GM21723 (cell line): ENCODE measurements at regions not wholly inside any gene's neighbourhood (a gene's known extent, or its start where the extent isn't known, plus 50 kb on each side); places are given as distances from the start of the nearest gene placed in this dataset.

Experiments used
- ATAC-seq: cut with Tn5 transposase; IDR thresholded peaks from one replicate; pipeline ENCODE4 v1.9.1; 2021; ENCODE audit warnings: mild to moderate bottlenecking, moderate library complexity; ENCODE audit not compliant: unreplicated experiment

GRCh38 chr20:41889126-41889843 lies 271.1 kb upstream of the CHD6 start:
- no peak for ATAC-seq

- no peak for ATAC-seq
Observed at GRCh38 chr20:41888434-41888833, 270.3 kb upstream of the CHD6 start.

DNA sequence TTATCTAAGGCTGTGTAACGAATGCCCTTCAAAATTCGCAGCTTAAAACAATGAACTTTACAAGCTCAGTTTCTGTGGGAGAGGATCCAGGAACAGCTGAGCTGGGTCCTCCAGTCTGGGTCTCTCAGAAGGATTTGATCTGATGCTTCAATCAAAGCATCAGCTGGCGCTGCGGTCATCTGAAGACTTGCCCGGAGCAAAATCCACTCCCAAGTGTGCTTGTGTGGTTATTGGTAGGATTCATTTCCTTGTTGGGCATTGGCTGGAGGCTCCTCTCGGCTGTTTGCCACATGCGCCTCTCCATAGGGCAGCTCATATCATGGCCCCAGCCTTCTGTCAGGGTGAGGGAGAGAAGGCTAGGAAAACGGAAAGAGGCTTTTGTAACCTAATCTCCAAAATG lies 269.3 kb upstream of the CHD6 start:
- no peak for ATAC-seq

GRCh38 chr20:41881466-41882046 lies 263.4 kb upstream of the CHD6 start:
- ATAC-seq: no peak

DNA sequence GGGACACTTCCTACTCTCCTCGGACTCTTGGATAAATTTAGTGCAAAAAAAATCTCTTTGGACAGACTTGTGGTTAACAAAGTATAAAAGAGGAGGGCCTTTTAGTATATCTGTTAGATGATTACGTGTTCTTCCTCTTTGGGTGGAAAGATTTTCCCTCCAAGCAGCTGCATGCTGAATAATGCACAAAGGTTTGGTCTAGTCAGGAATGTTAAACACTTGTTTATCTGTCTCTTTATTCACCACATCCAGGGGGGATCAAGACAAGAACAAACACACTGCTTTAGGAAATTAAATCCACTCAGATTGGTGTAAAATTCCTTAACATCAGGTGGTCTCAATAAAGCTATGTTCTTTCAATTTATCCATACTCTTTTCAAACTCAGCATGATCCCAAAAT lies 260.9 kb upstream of the CHD6 start:
- ATAC-seq: no peak

GRCh38 chr20:41877911-41878310 lies 259.7 kb upstream of the CHD6 start:
- no peak for ATAC-seq

- ATAC-seq: no peak
Observed at GRCh38 chr20:41874658-41875057, 256.5 kb upstream of the CHD6 start.

DNA sequence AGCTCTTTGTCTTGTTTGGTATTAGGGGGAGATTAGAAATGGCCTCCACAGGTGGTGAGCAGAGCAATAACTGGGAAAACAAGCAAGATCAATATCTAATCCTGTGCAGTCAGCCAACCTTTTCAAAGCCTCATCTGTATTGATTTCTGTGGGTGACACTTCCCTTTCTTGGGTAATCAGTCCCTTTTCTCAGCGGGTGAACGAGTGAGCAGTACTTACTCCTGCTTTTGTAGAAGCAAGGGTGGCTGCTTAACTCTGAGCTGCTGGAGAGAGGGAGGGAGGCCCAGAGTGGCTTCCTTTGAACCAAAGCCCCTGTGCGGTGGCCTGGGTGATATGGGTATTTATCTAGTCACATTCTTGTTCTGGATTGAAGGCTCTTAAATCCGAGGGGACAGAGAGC lies 254.8 kb upstream of the CHD6 start:
- ATAC-seq: no peak

DNA sequence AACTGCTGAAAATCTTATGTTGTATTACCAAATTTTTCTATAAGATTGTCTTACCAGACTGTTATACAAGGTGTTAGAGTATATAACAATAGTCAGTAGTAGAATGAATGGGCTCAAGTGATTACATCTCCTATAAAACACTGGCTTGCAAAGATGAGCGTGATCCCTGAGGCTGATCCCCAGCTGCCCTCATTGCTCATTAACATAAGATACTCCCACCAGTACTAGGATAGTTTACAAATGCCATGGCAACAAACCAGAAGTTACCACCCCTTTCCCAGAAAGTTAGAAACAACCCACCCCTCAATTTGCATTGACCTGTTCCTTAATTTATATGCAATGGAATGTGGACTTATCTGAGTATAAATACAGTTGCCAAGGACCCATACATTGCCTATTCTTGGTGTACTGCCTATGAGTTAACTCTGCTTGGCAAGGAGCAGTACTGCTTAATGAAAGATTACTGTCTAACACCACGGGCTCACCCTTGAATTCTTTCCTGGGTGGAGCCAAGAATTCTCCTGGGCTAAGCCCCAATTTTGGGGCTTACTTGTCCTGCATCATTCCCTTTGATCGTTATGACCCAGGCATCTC lies 252.8 kb upstream of the CHD6 start:
- ATAC-seq: no peak

GRCh38 chr20:41869261-41869660 lies 251.1 kb upstream of the CHD6 start:
- no peak for ATAC-seq

- ATAC-seq: no peak
Observed at GRCh38 chr20:41865938-41866337, 247.8 kb upstream of the CHD6 start.

DNA sequence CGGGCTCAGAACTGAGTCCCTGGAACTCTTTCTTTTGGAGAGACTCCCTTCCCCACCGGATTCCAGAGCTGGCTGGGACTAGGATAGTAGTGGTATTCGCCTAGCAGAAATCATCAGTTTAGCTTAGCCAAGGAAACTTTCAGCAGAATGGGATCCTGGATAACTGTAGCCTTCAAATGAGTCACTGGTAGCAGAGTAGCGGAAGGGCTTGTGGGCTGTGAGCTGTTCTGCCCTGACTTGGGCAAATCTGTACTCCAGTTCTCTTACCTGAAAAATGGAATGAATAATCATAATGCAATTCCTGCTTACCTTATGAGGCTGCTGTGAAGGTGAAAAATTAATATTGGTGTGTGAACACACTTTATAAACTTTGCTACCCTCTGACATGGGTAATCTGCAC lies 244.3 kb upstream of the CHD6 start:
- ATAC-seq: no peak

- no peak for ATAC-seq
Observed at GRCh38 chr20:41861772-41862422, 243.7 kb upstream of the CHD6 start.

GRCh38 chr20:41854765-41855164 lies 236.6 kb upstream of the CHD6 start:
- no peak for ATAC-seq

DNA sequence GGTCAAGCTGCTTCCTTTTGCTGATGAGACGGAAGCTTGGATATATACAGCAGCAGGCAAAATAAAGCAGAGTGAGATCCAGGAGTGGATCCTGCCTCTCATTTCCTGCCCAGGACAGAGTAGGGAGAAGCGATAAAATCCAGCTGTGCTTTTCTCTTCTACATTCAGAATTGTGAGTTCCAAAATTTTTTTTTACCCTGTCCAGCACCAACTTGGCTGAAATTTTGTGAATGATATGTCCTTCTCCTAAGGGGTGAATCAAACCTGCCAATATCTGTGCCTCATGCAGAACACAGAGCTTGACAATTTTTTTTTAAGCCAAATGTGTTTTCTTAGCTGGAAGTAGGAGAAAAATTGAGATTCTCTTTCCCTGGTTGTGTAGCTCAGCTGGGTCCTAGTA lies 235.6 kb upstream of the CHD6 start:
- ATAC-seq: no peak

- no peak for ATAC-seq
Observed at GRCh38 chr20:41848180-41848579, 230.0 kb upstream of the CHD6 start.

- ATAC-seq: no peak
Observed at GRCh38 chr20:41837669-41838224, 219.6 kb upstream of the CHD6 start.

- ATAC-seq: no peak
Observed at GRCh38 chr20:41833739-41834138, 215.6 kb upstream of the CHD6 start.

DNA sequence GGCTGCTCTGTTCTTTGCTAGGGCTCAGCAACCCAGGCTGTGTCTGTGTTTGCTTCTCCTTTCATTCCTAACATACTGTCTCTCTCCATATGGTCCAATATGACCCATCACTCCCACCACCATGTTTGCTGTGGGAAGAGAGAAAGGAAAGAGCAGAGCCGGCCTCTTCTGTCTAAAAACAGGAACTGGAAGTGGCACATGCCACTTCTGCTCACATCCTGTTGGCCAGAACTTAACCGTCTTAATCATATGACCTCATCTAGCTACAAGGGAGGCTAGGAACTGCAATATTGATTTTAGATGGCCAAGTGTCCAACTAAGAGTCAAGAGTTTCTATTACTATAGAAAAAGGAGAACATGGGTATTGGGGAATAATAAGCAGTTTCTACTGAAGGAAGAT lies 212.5 kb upstream of the CHD6 start:
- no peak for ATAC-seq

- ATAC-seq: no peak
Observed at GRCh38 chr20:41819436-41819835, 201.3 kb upstream of the CHD6 start.

DNA sequence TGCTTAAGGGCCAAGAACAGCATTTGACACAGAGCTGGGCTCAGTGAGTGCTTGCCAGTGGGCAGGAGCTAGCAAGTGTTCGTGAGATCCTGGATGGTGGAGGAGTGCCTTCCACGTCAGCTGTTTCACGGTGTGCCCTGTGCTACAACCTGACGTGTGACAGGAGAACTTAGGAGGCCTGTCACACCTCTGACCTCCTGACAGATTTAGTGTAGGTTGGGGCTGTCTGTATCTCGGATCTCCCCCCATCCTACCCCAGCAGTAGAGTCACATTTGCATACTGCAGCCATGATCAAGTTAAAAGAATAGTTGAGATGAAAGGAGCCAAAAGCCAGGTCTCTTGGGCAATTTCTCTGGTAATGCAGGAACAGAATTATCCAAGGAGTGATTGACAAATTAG lies 200.8 kb upstream of the CHD6 start:
- ATAC-seq: no peak

- ATAC-seq: no peak
Observed at GRCh38 chr20:41818369-41818768, 200.2 kb upstream of the CHD6 start.
